NCI-H510A treated with DMSO at 0.1 percent for 48 hours (cell line): ENCODE measurements at regions not wholly inside any gene's neighbourhood (a gene's known extent, or its start where the extent isn't known, plus 50 kb on each side); places are given as distances from the start of the nearest gene placed in this dataset.

Experiments
- DNase-seq: peaks from one replicate; lab custom pipeline; 2025; lab: John Stamatoyannopoulos, UW

- no peak for DNase-seq
Observed at GRCh38 chr21:22573834-22574233, 1575.6 kb downstream of the NCAM2 start.

GRCh38 chr21:22575165-22575584, 1577.0 kb downstream of the NCAM2 start:
- peak; percentile 9 for DNase-seq

- no peak for DNase-seq
Observed at GRCh38 chr21:22579741-22580140, 1581.5 kb downstream of the NCAM2 start.

GRCh38 chr21:22582026-22582425, 1583.8 kb downstream of the NCAM2 start:
- no peak for DNase-seq

- no peak for DNase-seq
Observed at GRCh38 chr21:22584308-22584707, 1586.1 kb downstream of the NCAM2 start.

GRCh38 chr21:22585558-22585957, 1587.3 kb downstream of the NCAM2 start:
- no peak for DNase-seq

- DNase-seq = no peak
Observed at GRCh38 chr21:22597660-22598255, 1599.5 kb downstream of the NCAM2 start.

GRCh38 chr21:22609802-22610201, 1611.6 kb downstream of the NCAM2 start:
- no peak for DNase-seq

GRCh38 chr21:22627911-22628310, 1629.7 kb downstream of the NCAM2 start:
- DNase-seq = no peak

- no peak for DNase-seq
Observed at GRCh38 chr21:22630953-22631465, 1632.8 kb downstream of the NCAM2 start.

- DNase-seq = no peak
Observed at GRCh38 chr21:22632176-22632575, 1634.0 kb downstream of the NCAM2 start.

- DNase-seq = no peak
Observed at GRCh38 chr21:22649246-22649645, 1651.0 kb downstream of the NCAM2 start.

GRCh38 chr21:22650226-22650625, 1652.0 kb downstream of the NCAM2 start:
- DNase-seq = no peak

- no peak for DNase-seq
Observed at GRCh38 chr21:22657781-22658180, 1659.6 kb downstream of the NCAM2 start.

GRCh38 chr21:22670148-22670547, 1671.9 kb downstream of the NCAM2 start:
- DNase-seq = no peak

GRCh38 chr21:22679207-22679606, 1681.0 kb downstream of the NCAM2 start:
- no peak for DNase-seq

- no peak for DNase-seq
Observed at GRCh38 chr21:22691658-22692057, 1693.4 kb downstream of the NCAM2 start.

GRCh38 chr21:22703521-22703920, 1705.3 kb downstream of the NCAM2 start:
- DNase-seq = no peak

GRCh38 chr21:22710721-22711120, 1712.5 kb downstream of the NCAM2 start:
- DNase-seq = no peak

- DNase-seq = no peak
Observed at GRCh38 chr21:22711636-22712035, 1713.4 kb downstream of the NCAM2 start.

GRCh38 chr21:22725436-22725835, 1727.2 kb downstream of the NCAM2 start:
- DNase-seq = no peak

GRCh38 chr21:22728091-22728490, 1729.9 kb downstream of the NCAM2 start:
- DNase-seq = no peak

GRCh38 chr21:22743085-22743484, 1744.9 kb downstream of the NCAM2 start:
- DNase-seq = no peak

GRCh38 chr21:22754746-22755145, 1756.5 kb downstream of the NCAM2 start:
- DNase-seq = no peak
